ENCODE measurements at regions not wholly inside any gene's neighbourhood (a gene's known extent, or its start where the extent isn't known, plus 50 kb on each side); places are given as distances from the start of the nearest gene placed in this dataset.

DNA sequence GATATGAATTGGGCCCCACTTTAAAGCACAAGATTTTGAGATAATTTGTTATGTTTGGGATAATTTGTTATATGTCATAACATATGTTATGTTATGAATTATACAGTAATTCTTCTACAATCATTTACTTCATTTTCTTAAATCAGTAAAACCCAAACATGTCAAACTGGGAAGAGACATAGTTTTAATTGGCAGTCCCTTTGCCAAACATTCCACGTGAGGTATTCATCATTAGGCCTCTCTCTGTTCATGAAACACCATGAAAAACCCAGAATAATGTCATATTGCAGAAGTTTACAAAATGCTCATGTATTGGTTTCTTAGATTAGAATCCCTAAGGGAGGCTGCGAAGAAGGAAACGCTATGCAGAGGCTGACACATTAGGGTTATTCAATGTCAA lies 89.4 kb upstream of the PDE10A start:
- TF ChIP-seq CTCF (IDR thresholded peaks at IDR 0.05) (no peak), POLR2A (IDR thresholded peaks at IDR 0.05) (no peak)

Measured in lower leg skin (tissue), 3 donors.